Right atrium auricular region (tissue), 2 donors: ENCODE measurements at regions not wholly inside any gene's neighbourhood (a gene's known extent, or its start where the extent isn't known, plus 50 kb on each side); places are given as distances from the start of the nearest gene placed in this dataset.

Experiments
- DNase-seq: peaks from one replicate; pipeline ENCODE4 v3.0.0-alpha.2; 2019; ENCODE audit warnings: low spot score
- H3K27ac ChIP-seq, 2 donors: fragments of 200-600 bp; sonication (generic); 1 replicate in 1 of 2; 2 replicates in 1 of 2; pipeline ENCODE4 v1.5.1; 2016 to 2019
- H3K27me3 ChIP-seq, 2 donors: fragments of 200-600 bp; sonication (generic); one replicate each; pipeline versions ENCODE4 v1.5.1 to v1.6.0; 2017 to 2019
- H3K36me3 ChIP-seq: fragments of 200-600 bp; sonication (generic); one replicate; pipeline ENCODE4 v1.5.1; 2016
- H3K4me1 ChIP-seq, 2 donors: fragments of 200-600 bp; sonication (generic); one replicate each; pipeline versions ENCODE4 v1.5.1 to v1.6.0; 2017 to 2019
- H3K4me3 ChIP-seq, 2 donors: fragments of 200-600 bp; sonication (generic); 1 replicate in 1 of 2; 2 replicates in 1 of 2; pipeline ENCODE4 v1.5.1; 2017 to 2019; ENCODE audit warnings: mild to moderate bottlenecking in 1 of 2, moderate library complexity in 1 of 2
- H3K9me3 ChIP-seq, 2 donors: fragments of 200-600 bp; sonication (generic); one replicate each; pipeline ENCODE4 v1.5.1; 2019
- TF ChIP-seq, protein P1 (sequence below), 2 donors: fragments of 200-600 bp; sonication (generic); IDR thresholded peaks; one replicate each; pipeline ENCODE4 v1.5.1; 2019; ENCODE audit warnings: antibody characterized with exemption in 2 of 2

DNA sequence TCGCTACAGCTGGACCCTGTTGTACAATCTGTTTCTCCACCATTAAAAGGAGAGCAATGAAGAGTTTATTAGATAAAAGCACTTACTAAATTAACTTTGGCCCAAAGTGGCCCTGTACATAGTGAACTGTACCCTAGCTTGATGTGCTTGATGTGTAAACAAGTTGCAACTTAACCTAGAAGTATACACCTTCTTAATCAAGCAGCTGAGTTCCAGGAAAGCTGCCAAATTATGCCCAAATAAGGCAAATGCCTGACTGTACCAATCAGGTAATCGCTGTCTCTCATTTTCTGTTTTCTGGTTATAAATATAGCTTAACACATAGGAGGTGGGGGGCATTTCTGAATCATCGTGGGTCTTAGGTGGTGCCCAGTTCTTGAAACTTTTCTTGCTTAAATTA is 704.8 kb upstream of the CBLB start:
- Histone ChIP-seq H3K27ac (no peak overlapping the region), H3K4me1 (no peaks in the 10 kb centered on the region), H3K9me3 (no peaks in the 10 kb centered on the region), H3K36me3 (no peaks in the 10 kb centered on the region), H3K4me3 (no peak overlapping the region), H3K27me3 (no peaks in the 10 kb centered on the region)
- DNase-seq = no peak
- TF ChIP-seq, protein P1, sequence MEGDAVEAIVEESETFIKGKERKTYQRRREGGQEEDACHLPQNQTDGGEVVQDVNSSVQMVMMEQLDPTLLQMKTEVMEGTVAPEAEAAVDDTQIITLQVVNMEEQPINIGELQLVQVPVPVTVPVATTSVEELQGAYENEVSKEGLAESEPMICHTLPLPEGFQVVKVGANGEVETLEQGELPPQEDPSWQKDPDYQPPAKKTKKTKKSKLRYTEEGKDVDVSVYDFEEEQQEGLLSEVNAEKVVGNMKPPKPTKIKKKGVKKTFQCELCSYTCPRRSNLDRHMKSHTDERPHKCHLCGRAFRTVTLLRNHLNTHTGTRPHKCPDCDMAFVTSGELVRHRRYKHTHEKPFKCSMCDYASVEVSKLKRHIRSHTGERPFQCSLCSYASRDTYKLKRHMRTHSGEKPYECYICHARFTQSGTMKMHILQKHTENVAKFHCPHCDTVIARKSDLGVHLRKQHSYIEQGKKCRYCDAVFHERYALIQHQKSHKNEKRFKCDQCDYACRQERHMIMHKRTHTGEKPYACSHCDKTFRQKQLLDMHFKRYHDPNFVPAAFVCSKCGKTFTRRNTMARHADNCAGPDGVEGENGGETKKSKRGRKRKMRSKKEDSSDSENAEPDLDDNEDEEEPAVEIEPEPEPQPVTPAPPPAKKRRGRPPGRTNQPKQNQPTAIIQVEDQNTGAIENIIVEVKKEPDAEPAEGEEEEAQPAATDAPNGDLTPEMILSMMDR (IDR thresholded peaks at IDR 0.05) = no peak

DNA sequence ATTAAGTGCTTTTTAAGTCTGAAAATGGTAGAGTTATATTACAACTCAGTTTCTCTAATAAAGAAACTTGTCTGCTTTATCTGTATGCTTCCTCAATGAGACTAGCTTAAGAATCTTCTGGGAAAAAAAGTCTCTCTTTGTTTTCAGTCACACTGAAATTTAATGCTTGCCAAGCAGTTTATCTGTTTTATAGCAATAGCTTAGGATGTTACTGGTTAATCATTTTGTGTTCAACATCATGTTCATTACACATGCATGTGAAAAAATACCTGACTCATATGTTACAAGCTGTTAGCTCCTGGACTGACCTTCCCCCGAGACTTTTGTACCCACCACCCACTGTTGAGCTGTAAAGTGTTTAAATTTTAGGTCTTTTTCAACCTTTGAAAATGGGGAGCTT is 706.2 kb upstream of the CBLB start:
- H3K36me3 ChIP-seq = no peaks in the 10 kb centered on the region
- no peak overlapping the region for H3K27ac ChIP-seq
- no peak for DNase-seq
- H3K4me3 ChIP-seq = no peak overlapping the region
- H3K4me1 ChIP-seq = no peaks in the 10 kb centered on the region
- H3K27me3 ChIP-seq = no peaks in the 10 kb centered on the region
- H3K9me3 ChIP-seq = no peaks in the 10 kb centered on the region
- TF ChIP-seq, protein P1 (IDR thresholded peaks at IDR 0.05) = no peak

DNA sequence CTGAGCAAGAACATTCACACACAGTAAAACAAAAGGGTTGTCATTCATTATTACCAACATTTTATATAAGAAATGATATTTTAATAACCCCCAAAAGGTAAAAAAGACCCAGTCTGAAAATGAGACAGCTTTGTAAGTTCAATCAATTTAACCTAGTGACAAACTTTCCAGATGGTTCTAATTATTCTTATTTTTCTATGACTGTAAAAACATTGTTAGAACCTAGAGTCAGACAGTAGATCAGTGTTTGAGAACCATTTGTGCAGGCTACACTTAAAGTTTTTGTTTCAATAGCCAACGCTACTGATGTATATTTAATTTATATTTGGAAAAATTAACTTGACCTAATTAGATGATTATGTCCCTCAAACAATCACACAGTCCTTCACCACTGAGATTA is 708.4 kb upstream of the CBLB start:
- Histone ChIP-seq H3K27me3 (no peaks in the 10 kb centered on the region), H3K36me3 (no peaks in the 10 kb centered on the region), H3K9me3 (no peaks in the 10 kb centered on the region), H3K4me1 (no peaks in the 10 kb centered on the region), H3K27ac (no peak overlapping the region), H3K4me3 (no peak overlapping the region)
- TF ChIP-seq, protein P1 (IDR thresholded peaks at IDR 0.05) = no peak
- DNase-seq = no peak

DNA sequence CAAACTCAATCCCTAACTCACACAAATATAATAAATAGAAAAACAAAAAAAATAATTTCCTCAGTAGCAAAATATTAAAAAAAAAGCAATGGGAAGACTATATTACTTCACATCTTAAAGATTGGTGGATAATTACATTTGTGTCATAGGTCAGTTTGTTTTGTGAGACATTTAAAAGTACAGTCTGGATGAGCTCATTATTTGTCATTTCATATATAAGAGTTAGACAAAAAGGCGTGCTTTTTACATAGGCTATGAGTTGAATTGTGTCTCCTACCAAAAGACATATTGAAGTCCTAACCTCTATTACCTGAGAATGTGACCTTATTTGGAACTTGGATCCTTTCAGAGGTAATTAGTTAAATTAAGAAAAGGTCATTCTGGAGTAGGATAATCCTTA is 710.1 kb upstream of the CBLB start:
- H3K4me1 ChIP-seq = no peaks in the 10 kb centered on the region
- H3K27ac ChIP-seq = no peak overlapping the region
- H3K36me3 ChIP-seq = no peaks in the 10 kb centered on the region
- TF ChIP-seq, protein P1 (IDR thresholded peaks at IDR 0.05) = no peak
- no peak overlapping the region for H3K4me3 ChIP-seq
- DNase-seq = no peak
- no peaks in the 10 kb centered on the region for H3K27me3 ChIP-seq
- no peaks in the 10 kb centered on the region for H3K9me3 ChIP-seq

DNA sequence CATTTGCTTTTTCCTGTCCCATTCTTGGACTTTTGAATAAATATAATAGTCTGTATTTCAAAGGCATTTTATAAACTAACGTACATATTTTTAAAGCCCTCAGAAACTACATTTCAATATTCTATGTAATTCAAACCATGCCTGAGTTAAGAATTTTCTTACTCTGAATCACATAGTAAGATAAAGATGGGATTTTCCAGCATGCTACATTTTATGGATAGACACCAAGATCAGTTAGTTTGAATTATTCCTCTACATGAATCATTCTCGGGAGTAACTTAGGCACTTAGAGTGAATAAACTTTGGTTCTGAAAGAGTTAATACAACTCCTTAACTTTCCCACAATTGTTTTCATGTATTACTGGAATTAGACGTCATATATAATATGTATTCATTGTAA is 713.3 kb upstream of the CBLB start:
- no peak for DNase-seq
- TF ChIP-seq, protein P1 (IDR thresholded peaks at IDR 0.05) = no peak
- Histone ChIP-seq H3K27ac (no peak overlapping the region), H3K4me1 (no peaks in the 10 kb centered on the region), H3K9me3 (no peaks in the 10 kb centered on the region), H3K36me3 (no peaks in the 10 kb centered on the region), H3K4me3 (no peak overlapping the region), H3K27me3 (no peaks in the 10 kb centered on the region)

DNA sequence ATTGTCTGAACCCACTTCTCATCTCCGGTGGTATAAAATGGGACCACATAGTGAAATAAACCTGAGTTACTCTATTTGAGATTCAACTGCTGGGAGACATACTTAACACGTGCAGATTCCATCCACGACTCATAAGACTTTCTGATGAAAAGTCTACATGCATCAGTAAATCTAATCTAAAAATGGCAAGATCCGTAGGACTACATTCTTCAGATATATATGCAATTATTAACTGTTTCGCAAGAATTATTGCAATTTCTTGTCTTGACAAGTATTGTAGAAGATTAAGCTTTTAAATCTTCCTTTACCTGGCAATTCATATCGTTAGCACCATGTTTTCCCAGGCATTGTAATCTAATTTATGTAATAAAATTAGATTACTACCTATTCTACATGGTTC is 718.7 kb upstream of the CBLB start:
- H3K4me1 ChIP-seq = no peaks in the 10 kb centered on the region
- no peak overlapping the region for H3K27ac ChIP-seq
- H3K27me3 ChIP-seq = no peaks in the 10 kb centered on the region
- no peak overlapping the region for H3K4me3 ChIP-seq
- no peaks in the 10 kb centered on the region for H3K9me3 ChIP-seq
- TF ChIP-seq, protein P1 (IDR thresholded peaks at IDR 0.05) = no peak
- no peak for DNase-seq
- H3K36me3 ChIP-seq = no peaks in the 10 kb centered on the region
